Chondrocyte (in vitro differentiated cells): ENCODE measurements at regions not wholly inside any gene's neighbourhood (a gene's known extent, or its start where the extent isn't known, plus 50 kb on each side); places are given as distances from the start of the nearest gene placed in this dataset.

Source experiments
- DNase-seq: peaks from one replicate; pipeline ENCODE4 v3.0.0; 2021; ENCODE audit warnings: mixed read lengths, low spot score
- H3K27ac Mint-ChIP-seq: one replicate; pipeline ENCODE4 v1.8.0; 2021; ENCODE audit warnings: mild to moderate bottlenecking, moderate library complexity, mixed read lengths; ENCODE audit not compliant: unreplicated experiment
- H3K27me3 Mint-ChIP-seq: 2 replicates; pipeline ENCODE4 v1.8.0; 2021; ENCODE audit warnings: low read depth, mixed read lengths
- H3K36me3 Mint-ChIP-seq: 2 replicates; pipeline ENCODE4 v1.8.0; 2021; ENCODE audit warnings: low read depth, mixed read lengths
- H3K4me1 Mint-ChIP-seq: 2 replicates; pipeline ENCODE4 v1.8.0; 2021; ENCODE audit warnings: low read depth, mild to moderate bottlenecking, mixed read lengths
- H3K4me3 Mint-ChIP-seq: one replicate; pipeline ENCODE4 v1.8.0; 2021; ENCODE audit warnings: mild to moderate bottlenecking, moderate library complexity, mixed read lengths; ENCODE audit not compliant: unreplicated experiment
- H3K9me3 Mint-ChIP-seq: 2 replicates; pipeline ENCODE4 v1.8.0; 2021; ENCODE audit warnings: low read depth, mixed read lengths
- TF ChIP-seq, protein P1 (sequence below): fragments of 200-600 bp; sonication (generic); IDR thresholded peaks from 2 replicates; pipeline ENCODE4 v1.5.0; 2021; ENCODE audit warnings: antibody characterized with exemption, mild to moderate bottlenecking, moderate library complexity

- no peaks in the 10 kb centered on the region for H3K9me3 Mint-ChIP-seq
- no peak for DNase-seq
These were observed 409.5 kb upstream of the POU3F3 start for GRCh38 chr2:104444392-104444791.

DNA sequence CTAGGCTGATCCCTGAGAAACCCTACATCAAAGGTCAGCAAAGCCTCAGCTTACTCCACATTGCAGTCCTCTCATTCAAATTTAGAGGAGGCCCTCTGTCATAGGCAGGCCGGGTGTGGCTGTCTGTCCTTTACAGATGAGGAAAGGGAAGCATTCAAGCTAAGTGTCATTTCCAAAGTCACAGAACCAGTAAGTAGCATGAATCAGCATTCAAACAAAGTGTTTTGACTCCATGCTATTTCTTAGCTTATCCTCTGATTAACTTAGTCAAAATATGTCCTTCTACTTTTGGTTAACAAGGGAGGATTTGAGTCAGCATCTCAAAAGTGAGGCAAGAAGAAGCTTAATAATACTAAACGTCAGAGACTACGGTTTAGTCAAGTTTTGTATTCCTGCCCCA is 409.0 kb upstream of the POU3F3 start:
- TF ChIP-seq, protein P1, sequence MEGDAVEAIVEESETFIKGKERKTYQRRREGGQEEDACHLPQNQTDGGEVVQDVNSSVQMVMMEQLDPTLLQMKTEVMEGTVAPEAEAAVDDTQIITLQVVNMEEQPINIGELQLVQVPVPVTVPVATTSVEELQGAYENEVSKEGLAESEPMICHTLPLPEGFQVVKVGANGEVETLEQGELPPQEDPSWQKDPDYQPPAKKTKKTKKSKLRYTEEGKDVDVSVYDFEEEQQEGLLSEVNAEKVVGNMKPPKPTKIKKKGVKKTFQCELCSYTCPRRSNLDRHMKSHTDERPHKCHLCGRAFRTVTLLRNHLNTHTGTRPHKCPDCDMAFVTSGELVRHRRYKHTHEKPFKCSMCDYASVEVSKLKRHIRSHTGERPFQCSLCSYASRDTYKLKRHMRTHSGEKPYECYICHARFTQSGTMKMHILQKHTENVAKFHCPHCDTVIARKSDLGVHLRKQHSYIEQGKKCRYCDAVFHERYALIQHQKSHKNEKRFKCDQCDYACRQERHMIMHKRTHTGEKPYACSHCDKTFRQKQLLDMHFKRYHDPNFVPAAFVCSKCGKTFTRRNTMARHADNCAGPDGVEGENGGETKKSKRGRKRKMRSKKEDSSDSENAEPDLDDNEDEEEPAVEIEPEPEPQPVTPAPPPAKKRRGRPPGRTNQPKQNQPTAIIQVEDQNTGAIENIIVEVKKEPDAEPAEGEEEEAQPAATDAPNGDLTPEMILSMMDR, result no peak
- no peak for DNase-seq
- H3K4me1 Mint-ChIP-seq, result peaks cover 9% of the 10 kb centered on the region
- H3K4me3 Mint-ChIP-seq, result no peak overlapping the region
- no peaks in the 10 kb centered on the region for H3K9me3 Mint-ChIP-seq
- H3K27ac Mint-ChIP-seq, result no peak overlapping the region
- H3K27me3 Mint-ChIP-seq, result no peaks in the 10 kb centered on the region
- H3K36me3 Mint-ChIP-seq, result no peaks in the 10 kb centered on the region

More at GRCh38 chr2:104444392-104444791, 409.5 kb upstream of the POU3F3 start:
- no peak overlapping the region for H3K4me3 Mint-ChIP-seq
- H3K4me1 Mint-ChIP-seq, result peaks cover 9% of the 10 kb centered on the region
- no peaks in the 10 kb centered on the region for H3K36me3 Mint-ChIP-seq
- TF ChIP-seq, protein P1, result no peak
- no peak overlapping the region for H3K27ac Mint-ChIP-seq
- no peaks in the 10 kb centered on the region for H3K27me3 Mint-ChIP-seq

- H3K27ac Mint-ChIP-seq, result no peak overlapping the region
- no peaks in the 10 kb centered on the region for H3K9me3 Mint-ChIP-seq
- no peak overlapping the region for H3K4me3 Mint-ChIP-seq
- DNase-seq, result no peak
- no peaks in the 10 kb centered on the region for H3K36me3 Mint-ChIP-seq
- TF ChIP-seq, protein P1, result peak; percentile 67
- no peaks in the 10 kb centered on the region for H3K27me3 Mint-ChIP-seq
- H3K4me1 Mint-ChIP-seq, result peaks cover 9% of the 10 kb centered on the region
These were observed 406.0 kb upstream of the POU3F3 start for GRCh38 chr2:104447831-104448434.

GRCh38 chr2:104448661-104449440 is 405.1 kb upstream of the POU3F3 start:
- H3K27me3 Mint-ChIP-seq, result no peaks in the 10 kb centered on the region
- no peaks in the 10 kb centered on the region for H3K36me3 Mint-ChIP-seq
- no peak overlapping the region for H3K27ac Mint-ChIP-seq
- H3K9me3 Mint-ChIP-seq, result peaks cover 3% of the 10 kb centered on the region
- no peak for DNase-seq
- H3K4me1 Mint-ChIP-seq, result peaks cover 9% of the 10 kb centered on the region
- H3K4me3 Mint-ChIP-seq, result no peak overlapping the region
- TF ChIP-seq, protein P1, result no peak

DNA sequence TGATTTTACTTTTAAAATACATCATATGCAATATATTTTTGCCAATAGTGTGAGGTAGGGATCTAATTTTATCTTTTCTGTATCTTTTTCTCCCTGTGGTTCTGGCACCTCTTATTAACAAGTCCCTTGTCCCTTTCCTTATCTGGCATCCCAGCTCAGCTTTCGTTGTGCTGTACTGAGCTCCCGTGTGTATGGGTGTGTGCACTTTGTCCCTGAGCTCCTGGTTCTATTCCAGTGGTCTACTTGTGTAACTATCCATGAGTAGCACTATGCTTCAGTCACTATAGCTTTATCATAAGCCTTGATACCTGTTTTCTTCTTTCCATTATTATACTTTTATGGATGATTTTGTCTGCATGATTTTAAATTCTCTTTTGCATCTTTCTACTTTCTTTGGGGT is 401.4 kb upstream of the POU3F3 start:
- H3K36me3 Mint-ChIP-seq, result no peaks in the 10 kb centered on the region
- H3K27ac Mint-ChIP-seq, result no peak overlapping the region
- peaks cover 6% of the 10 kb centered on the region for H3K9me3 Mint-ChIP-seq
- TF ChIP-seq, protein P1, result no peak
- H3K4me3 Mint-ChIP-seq, result no peak overlapping the region
- H3K4me1 Mint-ChIP-seq, result peaks cover 4% of the 10 kb centered on the region
- H3K27me3 Mint-ChIP-seq, result no peaks in the 10 kb centered on the region
- no peak for DNase-seq
